ENCODE measurements at regions not wholly inside any gene's neighbourhood (a gene's known extent, or its start where the extent isn't known, plus 50 kb on each side); places are given as distances from the start of the nearest gene placed in this dataset.

- Histone ChIP-seq H3K4me2 (ENCODE audit: low read length) (no peak overlapping the region), H2BK15ac (replicated peaks; ENCODE audit: low read depth) (no peak overlapping the region), H3K79me2 (ENCODE audit: control insufficient read depth, insufficient read depth, low read length) (no peaks in the 10 kb centered on the region), H4K5ac (ENCODE audit: low read length) (no peak overlapping the region), H2BK120ac (ENCODE audit: low read depth, low read length) (no peak overlapping the region), H2AK5ac (ENCODE audit: low read length) (no peak overlapping the region), H3K23ac (ENCODE audit: low read length) (no peak overlapping the region), H3K4me1 (ENCODE audit: control insufficient read depth, low read depth, low read length) (peaks cover 1% of the 10 kb centered on the region), H3K4me3 (ENCODE audit: low read length) (no peak overlapping the region), H3K79me1 (ENCODE audit: low read length) (no peaks in the 10 kb centered on the region), H3K9ac (ENCODE audit: low read length) (no peak overlapping the region), H3K56ac (ENCODE audit: low read length) (no peak overlapping the region), H3K4ac (ENCODE audit: low read depth, low read length) (no peak overlapping the region), H3K36me3 (ENCODE audit: control insufficient read depth, insufficient read depth, low read length) (no peaks in the 10 kb centered on the region), H2BK5ac (ENCODE audit: low read length) (no peak overlapping the region), H3K18ac (ENCODE audit: low read length) (no peak overlapping the region), H3K27ac (ENCODE audit: low read depth, low read length) (no peak overlapping the region), H4K8ac (ENCODE audit: low read depth, low read length) (no peak overlapping the region), H3K27me3 (ENCODE audit: insufficient read depth, low read length, poor library complexity) (no peaks in the 10 kb centered on the region)
- DNase-seq: no peak
- no CpG with 5 or more reads among the region's 6 CpGs for WGBS (ENCODE audit: extremely low coverage, insufficient coverage, low lambda C conversion rate)
Measured at GRCh38 chr1:175873290-175873935, 130.0 kb upstream of the TNR start.

GRCh38 chr1:175872588-175872987, 129.2 kb upstream of the TNR start:
- peak overlapping the region; percentile 11 for H3K56ac ChIP-seq (ENCODE audit: low read length)
- no peak overlapping the region for H4K8ac ChIP-seq (ENCODE audit: low read depth, low read length)
- no peak overlapping the region for H3K4ac ChIP-seq (ENCODE audit: low read depth, low read length)
- DNase-seq: no peak
- H2BK120ac ChIP-seq (ENCODE audit: low read depth, low read length): no peak overlapping the region
- H3K79me2 ChIP-seq (ENCODE audit: control insufficient read depth, insufficient read depth, low read length): no peaks in the 10 kb centered on the region
- no peak overlapping the region for H2AK5ac ChIP-seq (ENCODE audit: low read length)
- H3K23ac ChIP-seq (ENCODE audit: low read length): no peak overlapping the region
- peaks cover 1% of the 10 kb centered on the region for H3K4me1 ChIP-seq (ENCODE audit: control insufficient read depth, low read depth, low read length)
- no peak overlapping the region for H2BK15ac ChIP-seq (replicated peaks; ENCODE audit: low read depth)
- H3K79me1 ChIP-seq (ENCODE audit: low read length): no peaks in the 10 kb centered on the region
- no CpG with 5 or more reads among the region's 4 CpGs for WGBS (ENCODE audit: extremely low coverage, insufficient coverage, low lambda C conversion rate)
- H3K36me3 ChIP-seq (ENCODE audit: control insufficient read depth, insufficient read depth, low read length): no peaks in the 10 kb centered on the region
- no peak overlapping the region for H3K4me2 ChIP-seq (ENCODE audit: low read length)
- no peaks in the 10 kb centered on the region for H3K27me3 ChIP-seq (ENCODE audit: insufficient read depth, low read length, poor library complexity)
- no peak overlapping the region for H2BK5ac ChIP-seq (ENCODE audit: low read length)
- H4K5ac ChIP-seq (ENCODE audit: low read length): no peak overlapping the region
- H3K9ac ChIP-seq (ENCODE audit: low read length): no peak overlapping the region
- H3K18ac ChIP-seq (ENCODE audit: low read length): no peak overlapping the region
- no peak overlapping the region for H3K4me3 ChIP-seq (ENCODE audit: low read length)
- no peak overlapping the region for H3K27ac ChIP-seq (ENCODE audit: low read depth, low read length)

- no CpG with 5 or more reads among the region's 4 CpGs for WGBS (ENCODE audit: extremely low coverage, insufficient coverage, low lambda C conversion rate)
- Histone ChIP-seq H3K4ac (ENCODE audit: low read depth, low read length) (peak overlapping the region; percentile 56), H2BK5ac (ENCODE audit: low read length) (no peak overlapping the region), H3K4me2 (ENCODE audit: low read length) (no peak overlapping the region), H3K36me3 (ENCODE audit: control insufficient read depth, insufficient read depth, low read length) (no peaks in the 10 kb centered on the region), H3K23ac (ENCODE audit: low read length) (no peak overlapping the region), H3K79me1 (ENCODE audit: low read length) (no peaks in the 10 kb centered on the region), H2AK5ac (ENCODE audit: low read length) (peak overlapping the region; percentile 60), H3K27me3 (ENCODE audit: insufficient read depth, low read length, poor library complexity) (no peaks in the 10 kb centered on the region), H3K4me3 (ENCODE audit: low read length) (no peak overlapping the region), H3K4me1 (ENCODE audit: control insufficient read depth, low read depth, low read length) (peaks cover 1% of the 10 kb centered on the region), H3K27ac (ENCODE audit: low read depth, low read length) (no peak overlapping the region), H2BK120ac (ENCODE audit: low read depth, low read length) (no peak overlapping the region), H4K8ac (ENCODE audit: low read depth, low read length) (no peak overlapping the region), H3K79me2 (ENCODE audit: control insufficient read depth, insufficient read depth, low read length) (no peaks in the 10 kb centered on the region), H3K18ac (ENCODE audit: low read length) (no peak overlapping the region), H3K56ac (ENCODE audit: low read length) (no peak overlapping the region), H2BK15ac (replicated peaks; ENCODE audit: low read depth) (no peak overlapping the region), H3K9ac (ENCODE audit: low read length) (no peak overlapping the region), H4K5ac (ENCODE audit: low read length) (no peak overlapping the region)
- no peak for DNase-seq
Measured at GRCh38 chr1:175871647-175872046, 128.3 kb upstream of the TNR start.

GRCh38 chr1:175870217-175870616, 126.8 kb upstream of the TNR start:
- Histone ChIP-seq H2BK120ac (ENCODE audit: low read depth, low read length) (no peak overlapping the region), H3K9ac (ENCODE audit: low read length) (no peak overlapping the region), H3K79me2 (ENCODE audit: control insufficient read depth, insufficient read depth, low read length) (no peaks in the 10 kb centered on the region), H3K36me3 (ENCODE audit: control insufficient read depth, insufficient read depth, low read length) (no peaks in the 10 kb centered on the region), H3K79me1 (ENCODE audit: low read length) (no peaks in the 10 kb centered on the region), H3K4me2 (ENCODE audit: low read length) (no peak overlapping the region), H3K27ac (ENCODE audit: low read depth, low read length) (no peak overlapping the region), H3K23ac (ENCODE audit: low read length) (no peak overlapping the region), H3K27me3 (ENCODE audit: insufficient read depth, low read length, poor library complexity) (no peaks in the 10 kb centered on the region), H2BK5ac (ENCODE audit: low read length) (no peak overlapping the region), H3K4me1 (ENCODE audit: control insufficient read depth, low read depth, low read length) (peaks cover 3% of the 10 kb centered on the region), H3K4me3 (ENCODE audit: low read length) (no peak overlapping the region), H3K56ac (ENCODE audit: low read length) (no peak overlapping the region), H3K18ac (ENCODE audit: low read length) (no peak overlapping the region), H4K8ac (ENCODE audit: low read depth, low read length) (no peak overlapping the region), H3K4ac (ENCODE audit: low read depth, low read length) (no peak overlapping the region), H2AK5ac (ENCODE audit: low read length) (no peak overlapping the region), H2BK15ac (replicated peaks; ENCODE audit: low read depth) (no peak overlapping the region), H4K5ac (ENCODE audit: low read length) (no peak overlapping the region)
- no CpG with 5 or more reads among the region's 3 CpGs for WGBS (ENCODE audit: extremely low coverage, insufficient coverage, low lambda C conversion rate)
- no peak for DNase-seq

- peak overlapping the region; percentile 27 for H3K4ac ChIP-seq (ENCODE audit: low read depth, low read length)
- no peak overlapping the region for H3K9ac ChIP-seq (ENCODE audit: low read length)
- H3K79me2 ChIP-seq (ENCODE audit: control insufficient read depth, insufficient read depth, low read length): no peaks in the 10 kb centered on the region
- H3K23ac ChIP-seq (ENCODE audit: low read length): no peak overlapping the region
- no peak overlapping the region for H3K4me2 ChIP-seq (ENCODE audit: low read length)
- H3K27ac ChIP-seq (ENCODE audit: low read depth, low read length): no peak overlapping the region
- no peaks in the 10 kb centered on the region for H3K79me1 ChIP-seq (ENCODE audit: low read length)
- H3K36me3 ChIP-seq (ENCODE audit: control insufficient read depth, insufficient read depth, low read length): no peaks in the 10 kb centered on the region
- no peaks in the 10 kb centered on the region for H3K27me3 ChIP-seq (ENCODE audit: insufficient read depth, low read length, poor library complexity)
- no peak overlapping the region for H2AK5ac ChIP-seq (ENCODE audit: low read length)
- peak; percentile 49 for DNase-seq
- no peak overlapping the region for H2BK5ac ChIP-seq (ENCODE audit: low read length)
- no peak overlapping the region for H2BK15ac ChIP-seq (replicated peaks; ENCODE audit: low read depth)
- peak overlapping the region; percentile 15 for H3K18ac ChIP-seq (ENCODE audit: low read length)
- no peak overlapping the region for H3K4me3 ChIP-seq (ENCODE audit: low read length)
- peak overlapping the region; percentile 17 for H3K56ac ChIP-seq (ENCODE audit: low read length)
- H2BK120ac ChIP-seq (ENCODE audit: low read depth, low read length): no peak overlapping the region
- H4K8ac ChIP-seq (ENCODE audit: low read depth, low read length): no peak overlapping the region
- no peak overlapping the region for H4K5ac ChIP-seq (ENCODE audit: low read length)
- no CpG with 5 or more reads among the region's 2 CpGs for WGBS (ENCODE audit: extremely low coverage, insufficient coverage, low lambda C conversion rate)
- H3K4me1 ChIP-seq (ENCODE audit: control insufficient read depth, low read depth, low read length): peaks cover 3% of the 10 kb centered on the region
Measured at GRCh38 chr1:175866776-175867175, 123.4 kb upstream of the TNR start.

All from mesendoderm (in vitro differentiated cells).